ENCODE measurements at regions not wholly inside any gene's neighbourhood (a gene's known extent, or its start where the extent isn't known, plus 50 kb on each side); places are given as distances from the start of the nearest gene placed in this dataset.

DNA sequence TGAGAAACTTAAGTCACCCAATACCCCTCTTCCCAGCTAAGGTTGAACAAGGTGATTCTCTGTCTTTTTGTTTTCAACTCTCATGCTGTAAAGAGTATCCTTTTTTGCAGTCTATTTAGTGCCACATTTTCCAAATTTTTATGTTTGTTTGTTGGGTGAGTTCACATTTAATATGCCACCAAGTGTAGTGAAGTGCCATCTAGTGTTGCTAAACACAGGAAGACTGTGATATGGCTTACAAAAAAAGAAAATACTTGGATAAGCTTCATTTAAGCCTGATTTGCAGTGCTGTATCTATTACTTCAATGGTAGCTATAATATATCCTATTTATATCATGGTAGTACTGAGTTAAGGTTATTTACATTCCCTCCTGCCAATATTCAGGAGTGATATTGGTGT lies 319.2 kb upstream of the CHORDC1 start:
- Histone ChIP-seq H3K27ac (ENCODE audit: low read length) (no peak overlapping the region), H3K9me3 (ENCODE audit: control insufficient read depth, insufficient read depth, low read length) (no peaks in the 10 kb centered on the region), H3K36me3 (ENCODE audit: control insufficient read depth, insufficient read depth, low read length) (no peaks in the 10 kb centered on the region), H3K27me3 (ENCODE audit: control insufficient read depth, insufficient read depth, low read length) (no peaks in the 10 kb centered on the region), H3K4me1 (ENCODE audit: control insufficient read depth, insufficient read depth, low read length) (no peaks in the 10 kb centered on the region), H3K4me3 (ENCODE audit: low read length) (no peak overlapping the region)
- Mint-ChIP-seq H3K4me1 (no peaks in the 10 kb centered on the region), H3K36me3 (peaks cover 7% of the 10 kb centered on the region), H3K27ac (no peak overlapping the region), H3K4me3 (no peak overlapping the region), H3K9me3 (peaks cover 11 to 19% of the 10 kb centered on the region in 2 donors), H3K27me3 (ENCODE audit: low read depth in 2 of 2) (no peaks in the 10 kb centered on the region)
- ATAC-seq = no peak
- TF ChIP-seq, protein P1, sequence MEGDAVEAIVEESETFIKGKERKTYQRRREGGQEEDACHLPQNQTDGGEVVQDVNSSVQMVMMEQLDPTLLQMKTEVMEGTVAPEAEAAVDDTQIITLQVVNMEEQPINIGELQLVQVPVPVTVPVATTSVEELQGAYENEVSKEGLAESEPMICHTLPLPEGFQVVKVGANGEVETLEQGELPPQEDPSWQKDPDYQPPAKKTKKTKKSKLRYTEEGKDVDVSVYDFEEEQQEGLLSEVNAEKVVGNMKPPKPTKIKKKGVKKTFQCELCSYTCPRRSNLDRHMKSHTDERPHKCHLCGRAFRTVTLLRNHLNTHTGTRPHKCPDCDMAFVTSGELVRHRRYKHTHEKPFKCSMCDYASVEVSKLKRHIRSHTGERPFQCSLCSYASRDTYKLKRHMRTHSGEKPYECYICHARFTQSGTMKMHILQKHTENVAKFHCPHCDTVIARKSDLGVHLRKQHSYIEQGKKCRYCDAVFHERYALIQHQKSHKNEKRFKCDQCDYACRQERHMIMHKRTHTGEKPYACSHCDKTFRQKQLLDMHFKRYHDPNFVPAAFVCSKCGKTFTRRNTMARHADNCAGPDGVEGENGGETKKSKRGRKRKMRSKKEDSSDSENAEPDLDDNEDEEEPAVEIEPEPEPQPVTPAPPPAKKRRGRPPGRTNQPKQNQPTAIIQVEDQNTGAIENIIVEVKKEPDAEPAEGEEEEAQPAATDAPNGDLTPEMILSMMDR (IDR thresholded peaks at IDR 0.05) = no peak
- intact Hi-C loops (cut with micrococcal nuclease) = no loop called here
- DNase-seq = no peak

DNA sequence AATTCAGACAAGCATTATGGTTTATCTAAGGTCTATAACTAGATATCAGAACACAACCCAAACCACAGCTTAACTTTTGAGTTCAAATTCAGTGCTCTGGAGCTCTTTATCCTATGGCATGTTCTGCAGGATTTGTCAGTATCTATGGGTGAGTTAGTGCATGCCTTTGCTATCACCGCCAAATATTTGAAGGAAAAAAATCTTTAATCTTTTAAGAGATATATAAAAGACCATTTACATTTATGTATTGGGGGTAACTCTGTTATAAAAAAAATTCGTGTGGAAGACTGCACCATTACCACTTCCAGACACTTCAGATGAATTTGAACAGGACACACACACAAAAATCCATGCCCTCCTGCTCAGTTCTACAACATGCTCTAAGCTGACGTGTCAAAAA lies 313.5 kb upstream of the CHORDC1 start:
- DNase-seq (no peak), ATAC-seq (no peak)
- H3K4me3 Mint-ChIP-seq = no peak overlapping the region
- intact Hi-C loops (cut with micrococcal nuclease) = no loop called here
- H3K27me3 ChIP-seq (ENCODE audit: control insufficient read depth, insufficient read depth, low read length) = no peaks in the 10 kb centered on the region
- H3K27ac ChIP-seq (ENCODE audit: low read length) = no peak overlapping the region
- TF ChIP-seq, protein P1 (IDR thresholded peaks at IDR 0.05) = no peak
- H3K27ac Mint-ChIP-seq = no peak overlapping the region
- no CpG with 5 or more reads among the region's 3 CpGs for WGBS (ENCODE audit: insufficient coverage)
- no peaks in the 10 kb centered on the region for H3K9me3 ChIP-seq (ENCODE audit: control insufficient read depth, insufficient read depth, low read length)
- no peaks in the 10 kb centered on the region for H3K4me1 ChIP-seq (ENCODE audit: control insufficient read depth, insufficient read depth, low read length)
- no peaks in the 10 kb centered on the region for H3K36me3 ChIP-seq (ENCODE audit: control insufficient read depth, insufficient read depth, low read length)
- peaks cover 7% of the 10 kb centered on the region for H3K36me3 Mint-ChIP-seq
- no peak overlapping the region for H3K4me3 ChIP-seq (ENCODE audit: low read length)
- no peaks in the 10 kb centered on the region for H3K4me1 Mint-ChIP-seq
- H3K27me3 Mint-ChIP-seq (ENCODE audit: low read depth in 2 of 2) = no peaks in the 10 kb centered on the region
- peaks cover 11 to 12% of the 10 kb centered on the region in 2 donors for H3K9me3 Mint-ChIP-seq

DNA sequence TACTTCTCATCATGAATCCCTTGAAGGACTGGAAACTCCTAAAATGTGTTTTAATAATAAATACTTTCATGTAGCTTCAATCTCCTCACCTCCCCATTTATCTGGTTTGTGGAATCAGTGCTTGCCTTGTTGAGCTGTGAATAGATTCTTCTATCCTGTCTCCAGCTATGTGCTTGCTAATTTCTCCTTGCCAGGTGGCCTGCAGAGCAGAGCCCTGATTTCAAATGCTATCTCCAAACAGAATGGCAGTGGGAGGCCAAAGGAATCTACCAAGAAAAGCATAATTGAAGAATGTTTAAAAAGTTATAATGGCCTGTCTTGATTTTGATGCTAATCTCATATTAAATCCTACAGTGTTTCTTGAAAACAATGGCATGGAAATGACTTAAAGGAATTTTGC lies 309.3 kb upstream of the CHORDC1 start:
- H3K4me1 ChIP-seq (ENCODE audit: control insufficient read depth, insufficient read depth, low read length) = no peaks in the 10 kb centered on the region
- H3K27me3 ChIP-seq (ENCODE audit: control insufficient read depth, insufficient read depth, low read length) = no peaks in the 10 kb centered on the region
- H3K9me3 ChIP-seq (ENCODE audit: control insufficient read depth, insufficient read depth, low read length) = no peaks in the 10 kb centered on the region
- DNase-seq = no peak
- Mint-ChIP-seq H3K27ac (no peak overlapping the region), H3K4me3 (no peak overlapping the region), H3K9me3 (peaks cover 7 to 10% of the 10 kb centered on the region in 2 donors), H3K36me3 (no peaks in the 10 kb centered on the region), H3K27me3 (ENCODE audit: low read depth in 2 of 2) (no peaks in the 10 kb centered on the region), H3K4me1 (no peaks in the 10 kb centered on the region)
- H3K27ac ChIP-seq (ENCODE audit: low read length) = no peak overlapping the region
- no peak for ATAC-seq
- intact Hi-C loops (cut with micrococcal nuclease) = no loop called here
- TF ChIP-seq, protein P1 (IDR thresholded peaks at IDR 0.05) = no peak
- H3K4me3 ChIP-seq (ENCODE audit: low read length) = no peak overlapping the region
- H3K36me3 ChIP-seq (ENCODE audit: control insufficient read depth, insufficient read depth, low read length) = no peaks in the 10 kb centered on the region

DNA sequence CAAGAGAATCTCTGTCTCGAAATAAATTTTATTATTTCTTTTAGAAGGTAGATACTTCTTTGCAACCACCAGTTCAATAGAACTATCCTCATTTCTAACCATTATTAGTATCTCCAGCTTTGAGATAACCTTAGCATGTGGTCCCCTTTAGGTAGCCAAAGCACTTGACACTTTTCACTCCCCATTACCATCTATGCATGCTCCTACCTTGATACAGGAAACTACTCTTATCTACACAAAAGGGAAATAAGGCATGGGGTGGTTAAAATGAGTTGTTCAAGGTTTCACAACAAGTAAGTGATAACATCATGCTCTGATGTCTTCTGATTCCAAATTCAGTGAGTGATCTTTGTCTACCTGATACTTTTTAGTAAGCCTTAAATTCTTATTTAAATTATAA lies 308.2 kb upstream of the CHORDC1 start:
- no peak overlapping the region for H3K4me3 ChIP-seq (ENCODE audit: low read length)
- Mint-ChIP-seq H3K4me1 (no peaks in the 10 kb centered on the region), H3K9me3 (peaks cover 7 to 10% of the 10 kb centered on the region in 2 donors), H3K27ac (no peak overlapping the region), H3K36me3 (no peaks in the 10 kb centered on the region), H3K27me3 (ENCODE audit: low read depth in 2 of 2) (no peaks in the 10 kb centered on the region), H3K4me3 (no peak overlapping the region)
- WGBS (ENCODE audit: insufficient coverage) = 100% methylated on average over 1 of the region's 1 CpG
- no peaks in the 10 kb centered on the region for H3K27me3 ChIP-seq (ENCODE audit: control insufficient read depth, insufficient read depth, low read length)
- no peak for DNase-seq
- ATAC-seq = no peak
- H3K9me3 ChIP-seq (ENCODE audit: control insufficient read depth, insufficient read depth, low read length) = no peaks in the 10 kb centered on the region
- TF ChIP-seq, protein P1 (IDR thresholded peaks at IDR 0.05) = no peak
- H3K27ac ChIP-seq (ENCODE audit: low read length) = no peak overlapping the region
- H3K36me3 ChIP-seq (ENCODE audit: control insufficient read depth, insufficient read depth, low read length) = no peaks in the 10 kb centered on the region
- H3K4me1 ChIP-seq (ENCODE audit: control insufficient read depth, insufficient read depth, low read length) = no peaks in the 10 kb centered on the region
- intact Hi-C loops (cut with micrococcal nuclease) = no loop called here

Data from natural killer cell (primary cell).